ENCODE measurements at regions not wholly inside any gene's neighbourhood (a gene's known extent, or its start where the extent isn't known, plus 50 kb on each side); places are given as distances from the start of the nearest gene placed in this dataset.

GRCh38 chr12:77210724-77211123 is 145.4 kb upstream of the E2F7 start:
- ChIA-PET POLR2A (no interaction called here), CTCF (no interaction called here)
- no peak for ATAC-seq (ENCODE audit: low read depth)
- no peaks in the 10 kb centered on the region for H3K79me2 ChIP-seq (ENCODE audit: control insufficient read depth, insufficient read depth, low read length)
- no peak overlapping the region for H2AFZ ChIP-seq (ENCODE audit: insufficient read depth, low read depth, low read length, poor library complexity, severe bottlenecking)
- no peak overlapping the region for H3K4me2 ChIP-seq (replicated peaks; ENCODE audit: low read depth, low read length, poor library complexity, severe bottlenecking)
- peaks cover 11% of the 10 kb centered on the region for H3K9me3 Mint-ChIP-seq (ENCODE audit: insufficient read depth)
- H3K4me1 Mint-ChIP-seq: no peaks in the 10 kb centered on the region
- no peak overlapping the region for H3K9ac ChIP-seq (ENCODE audit: low read length)
- no peaks in the 10 kb centered on the region for H4K20me1 ChIP-seq (ENCODE audit: control insufficient read depth, insufficient read depth, low read length, poor library complexity, severe bottlenecking)
- intact Hi-C loops (cut with micrococcal nuclease): no loop called here
- no peaks in the 10 kb centered on the region for H3K36me3 ChIP-seq (replicated peaks in 1 of 2; ENCODE audit: control extremely low read depth in 1 of 2, control insufficient read depth in 1 of 2, extremely low read depth in 1 of 2, insufficient read depth in 2 of 2, low read length in 1 of 2)
- TF ChIP-seq CTCF (IDR thresholded peaks at IDR 0.05): no peak
- no peak for TF ChIP-seq EZH2 (IDR thresholded peaks at IDR 0.05; ENCODE audit: borderline replicate concordance, insufficient read depth, low read depth, low read length, poor library complexity, severe bottlenecking)
- peaks cover 0 to 1% (median 0%) of the 10 kb centered on the region in 3 donors for H3K9me3 ChIP-seq (ENCODE audit: control extremely low read depth in 1 of 3, control insufficient read depth in 2 of 3, insufficient read depth in 1 of 3, low read length in 2 of 3)
- H3K27me3 ChIP-seq (replicated peaks in 1 of 4; ENCODE audit: control extremely low read depth in 1 of 4, control insufficient read depth in 3 of 4, insufficient read depth in 4 of 4, low read length in 3 of 4): no peaks in the 10 kb centered on the region
- no peak overlapping the region for H3K27ac Mint-ChIP-seq
- H3K27ac ChIP-seq (ENCODE audit: low read length in 2 of 2): no peak overlapping the region
- H3K4me3 ChIP-seq (ENCODE audit: control extremely low read depth in 1 of 5, extremely low read depth in 1 of 5, insufficient read depth in 1 of 5, low read depth in 2 of 5, low read length in 4 of 5): no peak overlapping the region
- no peaks in the 10 kb centered on the region for H3K27me3 Mint-ChIP-seq
- no peaks in the 10 kb centered on the region for H3K4me1 ChIP-seq (ENCODE audit: control insufficient read depth in 2 of 2, insufficient read depth in 2 of 2, low read length in 2 of 2)
- no CpG with 5 or more reads among the region's 1 CpG for WGBS (ENCODE audit: insufficient coverage)
- DNase-seq: no peak
- H3K4me3 Mint-ChIP-seq: no peak overlapping the region

- no peak overlapping the region for H3K4me3 ChIP-seq (ENCODE audit: control extremely low read depth in 1 of 5, extremely low read depth in 1 of 5, insufficient read depth in 1 of 5, low read depth in 2 of 5, low read length in 4 of 5)
- H3K27ac ChIP-seq (ENCODE audit: low read length in 2 of 2): no peak overlapping the region
- no peak overlapping the region for H2AFZ ChIP-seq (ENCODE audit: insufficient read depth, low read depth, low read length, poor library complexity, severe bottlenecking)
- no peak for DNase-seq
- H3K79me2 ChIP-seq (ENCODE audit: control insufficient read depth, insufficient read depth, low read length): no peaks in the 10 kb centered on the region
- no peak overlapping the region for H3K4me3 Mint-ChIP-seq
- POLR2A ChIA-PET: no interaction called here
- H3K9ac ChIP-seq (ENCODE audit: low read length): no peak overlapping the region
- intact Hi-C loops (cut with micrococcal nuclease): no loop called here
- no peaks in the 10 kb centered on the region for H4K20me1 ChIP-seq (ENCODE audit: control insufficient read depth, insufficient read depth, low read length, poor library complexity, severe bottlenecking)
- no peaks in the 10 kb centered on the region for H3K27me3 Mint-ChIP-seq
- no peak for TF ChIP-seq EZH2 (IDR thresholded peaks at IDR 0.05; ENCODE audit: borderline replicate concordance, insufficient read depth, low read depth, low read length, poor library complexity, severe bottlenecking)
- TF ChIP-seq CTCF (IDR thresholded peaks at IDR 0.05): no peak
- no peaks in the 10 kb centered on the region for H3K4me1 Mint-ChIP-seq
- H3K9me3 Mint-ChIP-seq (ENCODE audit: insufficient read depth): no peaks in the 10 kb centered on the region
- H3K4me1 ChIP-seq (ENCODE audit: control insufficient read depth in 2 of 2, insufficient read depth in 2 of 2, low read length in 2 of 2): no peaks in the 10 kb centered on the region
- no peaks in the 10 kb centered on the region for H3K36me3 ChIP-seq (replicated peaks in 1 of 2; ENCODE audit: control extremely low read depth in 1 of 2, control insufficient read depth in 1 of 2, extremely low read depth in 1 of 2, insufficient read depth in 2 of 2, low read length in 1 of 2)
- H3K27me3 ChIP-seq (replicated peaks in 1 of 4; ENCODE audit: control extremely low read depth in 1 of 4, control insufficient read depth in 3 of 4, insufficient read depth in 4 of 4, low read length in 3 of 4): peaks cover 0 to 3% (median 0%) of the 10 kb centered on the region in 4 experiments
- no peak overlapping the region for H3K27ac Mint-ChIP-seq
- H3K4me2 ChIP-seq (replicated peaks; ENCODE audit: low read depth, low read length, poor library complexity, severe bottlenecking): no peak overlapping the region
- CTCF ChIA-PET: no interaction called here
- WGBS (ENCODE audit: insufficient coverage): 50% methylated on average over 1 of the region's 3 CpGs
- no peaks in the 10 kb centered on the region for H3K9me3 ChIP-seq (ENCODE audit: control extremely low read depth in 1 of 3, control insufficient read depth in 2 of 3, insufficient read depth in 1 of 3, low read length in 2 of 3)
- no peak for ATAC-seq (ENCODE audit: low read depth)
Measured at GRCh38 chr12:77204083-77204482, 138.7 kb upstream of the E2F7 start.
